ENCODE measurements at regions not wholly inside any gene's neighbourhood (a gene's known extent, or its start where the extent isn't known, plus 50 kb on each side); places are given as distances from the start of the nearest gene placed in this dataset.

GRCh38 chr4:174086829-174087799 lies 196.4 kb downstream of the FBXO8 start:
- Histone ChIP-seq H3K36me3 (no peaks in the 10 kb centered on the region), H3K27me3 (no peaks in the 10 kb centered on the region), H3K27ac (no peak overlapping the region), H3K9me3 (no peaks in the 10 kb centered on the region), H3K4me3 (no peak overlapping the region), H3K4me1 (ENCODE audit: insufficient read depth) (no peaks in the 10 kb centered on the region)
- intact Hi-C loops (cut with DNase I): no loop called here
- 41 to 55% (median 51%) methylated on average over 14 of the region's 14 CpGs for WGBS, 3 donors
- DNase-seq: no peak
- TF ChIP-seq POLR2A (IDR thresholded peaks at IDR 0.05) (no peak), CTCF (IDR thresholded peaks at IDR 0.05) (no peak), EP300 (IDR thresholded peaks at IDR 0.05) (no peak)

- no peak for TF ChIP-seq EP300 (IDR thresholded peaks at IDR 0.05)
- TF ChIP-seq POLR2A (IDR thresholded peaks at IDR 0.05): no peak
- Histone ChIP-seq H3K4me1 (ENCODE audit: insufficient read depth) (no peaks in the 10 kb centered on the region), H3K9me3 (no peaks in the 10 kb centered on the region), H3K27me3 (no peaks in the 10 kb centered on the region), H3K27ac (no peak overlapping the region), H3K36me3 (no peaks in the 10 kb centered on the region), H3K4me3 (no peak overlapping the region)
- WGBS, 3 donors: 91 to 93% (median 91%) methylated on average over 2 of the region's 2 CpGs
- no peak for DNase-seq
- intact Hi-C loops (cut with DNase I): no loop called here
Measured at GRCh38 chr4:174084981-174085380, 198.5 kb downstream of the FBXO8 start.

- no peaks in the 10 kb centered on the region for H3K27me3 ChIP-seq
- H3K36me3 ChIP-seq: no peaks in the 10 kb centered on the region
- 0 to 92% (median 0%) methylated on average over 1 of the region's 1 CpG for WGBS, 3 donors
- no peak overlapping the region for H3K4me3 ChIP-seq
- no peak for TF ChIP-seq POLR2A (IDR thresholded peaks at IDR 0.05)
- TF ChIP-seq CTCF (IDR thresholded peaks at IDR 0.05): no peak
- TF ChIP-seq EP300 (IDR thresholded peaks at IDR 0.05): no peak
- no peak overlapping the region for H3K27ac ChIP-seq
- intact Hi-C loops (cut with DNase I): no loop called here
- H3K9me3 ChIP-seq: no peaks in the 10 kb centered on the region
- no peak for DNase-seq
- H3K4me1 ChIP-seq (ENCODE audit: insufficient read depth): no peaks in the 10 kb centered on the region
Measured at GRCh38 chr4:174084542-174084941, 198.9 kb downstream of the FBXO8 start.

- no peaks in the 10 kb centered on the region for H3K27me3 ChIP-seq
- no peak for TF ChIP-seq EP300 (IDR thresholded peaks at IDR 0.05)
- TF ChIP-seq POLR2A (IDR thresholded peaks at IDR 0.05): no peak
- no peak for TF ChIP-seq CTCF (IDR thresholded peaks at IDR 0.05)
- no peaks in the 10 kb centered on the region for H3K9me3 ChIP-seq
- H3K27ac ChIP-seq: no peak overlapping the region
- DNase-seq: no peak
- H3K36me3 ChIP-seq: no peaks in the 10 kb centered on the region
- H3K4me3 ChIP-seq: no peak overlapping the region
- intact Hi-C loops (cut with DNase I): no loop called here
- no peaks in the 10 kb centered on the region for H3K4me1 ChIP-seq (ENCODE audit: insufficient read depth)
Measured at GRCh38 chr4:174080361-174080760, 203.1 kb downstream of the FBXO8 start.

- no peak overlapping the region for H3K4me3 ChIP-seq
- H3K9me3 ChIP-seq: no peaks in the 10 kb centered on the region
- H3K4me1 ChIP-seq (ENCODE audit: insufficient read depth): no peaks in the 10 kb centered on the region
- intact Hi-C loops (cut with DNase I): no loop called here
- DNase-seq: no peak
- no peak overlapping the region for H3K27ac ChIP-seq
- no peaks in the 10 kb centered on the region for H3K36me3 ChIP-seq
- H3K27me3 ChIP-seq: no peaks in the 10 kb centered on the region
- TF ChIP-seq EP300 (IDR thresholded peaks at IDR 0.05) (no peak), CTCF (IDR thresholded peaks at IDR 0.05) (no peak), POLR2A (IDR thresholded peaks at IDR 0.05) (no peak)
Measured at GRCh38 chr4:174071595-174071994, 211.9 kb downstream of the FBXO8 start.
